Endodermal cell (in vitro differentiated cells): ENCODE measurements at regions not wholly inside any gene's neighbourhood (a gene's known extent, or its start where the extent isn't known, plus 50 kb on each side); places are given as distances from the start of the nearest gene placed in this dataset.

Experiments used
- DNase-seq: peaks from one replicate; pipeline ENCODE4 v3.0.0-alpha.2; 2017
- H3K27ac ChIP-seq: 2 replicates; pipeline ENCODE4 v1.5.1; 2013; ENCODE audit warnings: mild to moderate bottlenecking, low read depth, low read length, moderate library complexity
- H3K27me3 ChIP-seq: 2 replicates; pipeline ENCODE4 v1.6.1; 2013; ENCODE audit warnings: mild to moderate bottlenecking, low read length, moderate library complexity; ENCODE audit not compliant: insufficient read depth, control insufficient read depth, poor library complexity, severe bottlenecking
- H3K36me3 ChIP-seq: 2 replicates; pipeline ENCODE4 v1.7.0; 2013; ENCODE audit warnings: mild to moderate bottlenecking, low read length, moderate library complexity; ENCODE audit not compliant: control insufficient read depth, insufficient read depth
- H3K4me1 ChIP-seq: one replicate; pipeline ENCODE4 v1.7.0; 2013; ENCODE audit warnings: low read length; ENCODE audit not compliant: control insufficient read depth, insufficient read depth
- H3K4me3 ChIP-seq: 2 replicates; pipeline ENCODE4 v1.5.1; 2013; ENCODE audit warnings: mild to moderate bottlenecking, low read length, moderate library complexity
- H3K9ac ChIP-seq: 2 replicates; pipeline ENCODE4 v1.6.1; 2013; ENCODE audit warnings: mild to moderate bottlenecking, low read length, moderate library complexity; ENCODE audit not compliant: poor library complexity, severe bottlenecking; ENCODE audit errors: extremely low read depth
- H3K9me3 ChIP-seq: 2 replicates; pipeline ENCODE4 v1.6.1; 2013; ENCODE audit warnings: mild to moderate bottlenecking, low read length, moderate library complexity; ENCODE audit not compliant: control insufficient read depth
- H3K27ac Mint-ChIP-seq: 2 replicates; pipeline ENCODE4 v1.8.0; 2020; ENCODE audit warnings: mixed read lengths
- H3K27me3 Mint-ChIP-seq: 2 replicates; pipeline ENCODE4 v1.8.0; 2021; ENCODE audit warnings: mild to moderate bottlenecking, mixed read lengths; ENCODE audit not compliant: insufficient read depth
- H3K36me3 Mint-ChIP-seq: 2 replicates; pipeline ENCODE4 v1.8.0; 2020; ENCODE audit warnings: low read depth, mixed read lengths
- H3K4me1 Mint-ChIP-seq: 2 replicates; pipeline ENCODE4 v1.8.0; 2020; ENCODE audit warnings: mixed read lengths
- H3K4me3 Mint-ChIP-seq: 2 replicates; pipeline ENCODE4 v1.8.0; 2020; ENCODE audit warnings: mild to moderate bottlenecking, moderate library complexity, mixed read lengths
- H3K9me3 Mint-ChIP-seq: 2 replicates; pipeline ENCODE4 v1.8.0; 2020; ENCODE audit warnings: mild to moderate bottlenecking, mixed read lengths
- WGBS, 2 experiments: methylation state at CpG; one replicate each; pipeline versions ENCODE4 v1.1.5 to v1.1.7; 2013; ENCODE audit warnings: missing lambda C conversion rate in 2 of 2, mixed read lengths in 1 of 2; ENCODE audit not compliant: insufficient coverage in 1 of 2, insufficient read length in 1 of 2; 5-methylcytosine and 5-hydroxymethylcytosine counted together
- TF ChIP-seq, protein P1 (sequence below): fragments of 200-600 bp; sonication (generic); conservative IDR thresholded peaks from 2 replicates; pipeline ENCODE4 v1.5.0; 2021; ENCODE audit warnings: antibody characterized with exemption, mild to moderate bottlenecking

DNA sequence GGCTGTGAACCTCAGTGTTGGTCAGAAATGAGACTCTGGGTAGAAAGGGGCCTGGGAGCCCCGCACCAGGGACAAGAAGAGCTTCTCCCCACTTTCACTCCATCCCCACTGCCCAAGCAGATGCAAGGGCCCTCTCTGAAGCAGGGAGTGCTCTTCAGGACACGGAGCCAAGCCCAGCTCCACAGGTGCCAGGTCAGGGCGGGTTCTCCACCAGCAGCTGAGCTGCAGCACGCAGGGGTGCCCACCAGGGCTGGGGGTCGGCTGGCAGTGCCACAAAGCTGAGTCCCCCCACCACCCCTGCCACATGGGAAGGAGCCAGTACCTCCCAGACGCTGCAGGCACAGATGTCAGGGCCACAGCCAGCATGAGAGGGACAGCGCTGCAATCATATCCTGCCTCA lies 106.2 kb downstream of the INHBB start:
- WGBS, 2 experiments = 84 to 96% methylated on average over 4 to 7 of the region's 7 CpGs
- H3K27me3 Mint-ChIP-seq = peaks cover 44% of the 10 kb centered on the region
- peaks cover 3% of the 10 kb centered on the region for H3K9me3 Mint-ChIP-seq
- no peak overlapping the region for H3K4me3 Mint-ChIP-seq
- no peak for DNase-seq
- peaks cover 2% of the 10 kb centered on the region for H3K4me1 Mint-ChIP-seq
- Histone ChIP-seq H3K36me3 (no peaks in the 10 kb centered on the region), H3K27ac (no peak overlapping the region), H3K9me3 (peaks cover 2% of the 10 kb centered on the region), H3K9ac (no peak overlapping the region), H3K4me1 (no peaks in the 10 kb centered on the region), H3K27me3 (peaks cover 19% of the 10 kb centered on the region), H3K4me3 (no peak overlapping the region)
- TF ChIP-seq, protein P1, sequence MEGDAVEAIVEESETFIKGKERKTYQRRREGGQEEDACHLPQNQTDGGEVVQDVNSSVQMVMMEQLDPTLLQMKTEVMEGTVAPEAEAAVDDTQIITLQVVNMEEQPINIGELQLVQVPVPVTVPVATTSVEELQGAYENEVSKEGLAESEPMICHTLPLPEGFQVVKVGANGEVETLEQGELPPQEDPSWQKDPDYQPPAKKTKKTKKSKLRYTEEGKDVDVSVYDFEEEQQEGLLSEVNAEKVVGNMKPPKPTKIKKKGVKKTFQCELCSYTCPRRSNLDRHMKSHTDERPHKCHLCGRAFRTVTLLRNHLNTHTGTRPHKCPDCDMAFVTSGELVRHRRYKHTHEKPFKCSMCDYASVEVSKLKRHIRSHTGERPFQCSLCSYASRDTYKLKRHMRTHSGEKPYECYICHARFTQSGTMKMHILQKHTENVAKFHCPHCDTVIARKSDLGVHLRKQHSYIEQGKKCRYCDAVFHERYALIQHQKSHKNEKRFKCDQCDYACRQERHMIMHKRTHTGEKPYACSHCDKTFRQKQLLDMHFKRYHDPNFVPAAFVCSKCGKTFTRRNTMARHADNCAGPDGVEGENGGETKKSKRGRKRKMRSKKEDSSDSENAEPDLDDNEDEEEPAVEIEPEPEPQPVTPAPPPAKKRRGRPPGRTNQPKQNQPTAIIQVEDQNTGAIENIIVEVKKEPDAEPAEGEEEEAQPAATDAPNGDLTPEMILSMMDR = no peak
- H3K36me3 Mint-ChIP-seq = no peaks in the 10 kb centered on the region
- H3K27ac Mint-ChIP-seq = no peak overlapping the region

DNA sequence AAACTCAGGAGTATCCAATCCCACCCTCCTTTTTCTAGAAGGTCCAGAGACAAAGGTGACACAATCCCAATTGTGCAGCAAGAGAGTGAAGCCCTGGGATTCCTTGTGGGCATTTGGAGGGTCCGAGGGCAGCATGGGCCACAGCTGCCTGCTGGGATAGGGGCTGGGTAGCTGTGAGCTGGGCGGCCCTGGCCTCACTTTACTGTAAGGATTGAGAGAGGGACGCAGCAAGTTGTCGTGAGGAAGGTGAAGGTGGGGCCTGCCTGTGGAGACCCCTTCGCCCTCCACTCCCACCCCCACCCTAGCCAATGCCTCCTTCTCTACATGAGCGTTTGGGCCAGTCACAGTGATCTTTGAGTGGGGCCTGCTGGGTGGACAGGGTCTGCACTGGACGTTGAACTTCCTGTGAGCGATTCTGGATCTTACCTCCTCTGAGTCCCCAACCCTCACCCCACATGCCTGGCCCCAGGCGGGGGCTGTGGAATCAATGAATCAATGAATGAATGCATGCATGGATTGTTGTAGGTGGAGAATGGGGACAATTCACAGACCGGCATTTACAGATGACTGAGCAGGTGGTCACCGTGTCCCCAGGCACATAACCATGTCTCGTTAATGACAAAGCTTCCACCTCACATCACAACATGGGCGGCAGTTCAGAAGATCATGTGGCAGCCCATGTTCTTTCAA lies 107.2 kb downstream of the INHBB start:
- TF ChIP-seq, protein P1 = no peak
- no peak for DNase-seq
- Mint-ChIP-seq H3K9me3 (peaks cover 13% of the 10 kb centered on the region), H3K27me3 (peaks cover 38% of the 10 kb centered on the region), H3K4me3 (no peak overlapping the region), H3K27ac (no peak overlapping the region), H3K36me3 (peaks cover 2% of the 10 kb centered on the region), H3K4me1 (peaks cover 2% of the 10 kb centered on the region)
- H3K9me3 ChIP-seq = peaks cover 12% of the 10 kb centered on the region
- no peak overlapping the region for H3K4me3 ChIP-seq
- H3K36me3 ChIP-seq = no peaks in the 10 kb centered on the region
- H3K9ac ChIP-seq = no peak overlapping the region
- WGBS, 2 experiments = 94 to 95% methylated on average over 7 to 13 of the region's 13 CpGs
- peaks cover 16% of the 10 kb centered on the region for H3K27me3 ChIP-seq
- H3K4me1 ChIP-seq = no peaks in the 10 kb centered on the region
- no peak overlapping the region for H3K27ac ChIP-seq

DNA sequence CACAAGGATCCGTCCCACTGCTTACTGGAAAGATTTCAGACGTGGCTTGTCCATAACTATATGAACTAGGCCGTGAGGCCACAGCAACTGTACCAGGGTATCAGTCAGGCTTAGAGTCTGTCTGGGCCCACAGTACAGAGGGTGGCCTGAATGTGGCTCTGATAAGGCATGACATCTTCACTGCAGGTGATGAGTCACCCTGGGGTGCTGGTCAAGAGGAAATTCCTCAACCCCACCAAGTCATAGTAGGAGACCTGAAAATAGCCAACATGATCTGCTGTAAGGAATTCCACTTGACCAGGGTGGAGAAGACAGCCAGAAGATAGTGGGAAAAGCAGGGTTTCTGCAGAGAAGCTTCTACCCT lies 107.7 kb downstream of the INHBB start:
- Mint-ChIP-seq H3K9me3 (peaks cover 17% of the 10 kb centered on the region), H3K4me3 (no peak overlapping the region)

More for the DNA sequence above, 107.7 kb downstream of the INHBB start:
- Mint-ChIP-seq H3K27me3 (peaks cover 35% of the 10 kb centered on the region), H3K27ac (no peak overlapping the region), H3K36me3 (peaks cover 2% of the 10 kb centered on the region), H3K4me1 (peaks cover 2% of the 10 kb centered on the region)
- Histone ChIP-seq H3K4me3 (no peak overlapping the region), H3K9me3 (peaks cover 13% of the 10 kb centered on the region), H3K4me1 (no peaks in the 10 kb centered on the region), H3K9ac (no peak overlapping the region), H3K27ac (no peak overlapping the region), H3K36me3 (no peaks in the 10 kb centered on the region), H3K27me3 (peaks cover 16% of the 10 kb centered on the region)
- TF ChIP-seq, protein P1 = no peak
- DNase-seq = no peak
- WGBS, 2 experiments = 93% methylated on average over 3 of the region's 3 CpGs
